PC-9 (cell line): ENCODE measurements at regions not wholly inside any gene's neighbourhood (a gene's known extent, or its start where the extent isn't known, plus 50 kb on each side); places are given as distances from the start of the nearest gene placed in this dataset.

Experiments
- BruUV-seq: library from RNA; stranded (reverse); fragments of 400-500 nt; replicated peaks from 2 replicates; lab custom pipeline; 2021; lab: Mats Ljungman, UMichigan
- CTCF ChIA-PET: fragments of 300-600 bp; sonication (Branson Sonifier 250); formaldehyde crosslinking; loops from one replicate; lab custom pipeline; 2022; ENCODE audit warnings: antibody characterized with exemption; lab: Charles Lee
- POLR2A ChIA-PET: fragments of 300-600 bp; sonication (Branson Sonifier 250); formaldehyde crosslinking; loops from one replicate; lab custom pipeline; 2022; ENCODE audit warnings: antibody characterized with exemption; ENCODE audit not compliant: unreplicated experiment; lab: Charles Lee
- DNase-seq, 2 experiments: peaks; one replicate each; pipeline versions ENCODE4 v3.0.0 to v3.0.0-alpha.2; 2015 to 2022; ENCODE audit warnings: mixed read lengths in 1 of 2
- H2AFZ ChIP-seq: fragments of 200-600 bp; sonication (generic); 2 replicates; pipeline ENCODE4 v1.8.1; 2017; ENCODE audit warnings: antibody characterized with exemption
- H3F3A ChIP-seq: fragments of 200-600 bp; sonication (generic); 2 replicates; pipeline ENCODE4 v1.8.1; 2017; ENCODE audit warnings: antibody characterized with exemption, mild to moderate bottlenecking, low read depth; ENCODE audit not compliant: insufficient read depth
- H3K27ac ChIP-seq: fragments of 200-600 bp; sonication (generic); 2 replicates; pipeline ENCODE4 v1.6.1; 2016; ENCODE audit warnings: mixed run types
- H3K27me3 ChIP-seq: fragments of 200-600 bp; sonication (generic); 2 replicates; pipeline ENCODE4 v1.6.1; 2016; ENCODE audit warnings: low read depth, mixed run types; ENCODE audit not compliant: insufficient read depth
- H3K36me3 ChIP-seq: fragments of 200-600 bp; sonication (generic); 2 replicates; pipeline ENCODE4 v1.6.1; 2016; ENCODE audit warnings: low read depth, mixed run types
- H3K4me1 ChIP-seq: fragments of 200-600 bp; sonication (generic); replicated peaks from 2 replicates; pipeline ENCODE4 v1.6.1; 2016; ENCODE audit warnings: mixed run types; ENCODE audit not compliant: insufficient read depth
- H3K4me2 ChIP-seq: fragments of 200-600 bp; sonication (generic); 2 replicates; pipeline ENCODE4 v1.6.1; 2017; ENCODE audit warnings: mixed run types
- H3K4me3 ChIP-seq: fragments of 200-600 bp; sonication (generic); 2 replicates; pipeline ENCODE4 v1.6.1; 2016; ENCODE audit warnings: mixed run types
- H3K79me2 ChIP-seq: fragments of 200-600 bp; sonication (generic); 2 replicates; pipeline ENCODE4 v1.6.1; 2017; ENCODE audit warnings: low read depth, mixed run types
- H3K9me2 ChIP-seq: fragments of 200-600 bp; sonication (generic); 2 replicates; pipeline ENCODE4 v1.8.1; 2017; ENCODE audit warnings: mild to moderate bottlenecking; ENCODE audit not compliant: insufficient read depth
- H3K9me3 ChIP-seq: fragments of 200-600 bp; sonication (generic); 2 replicates; pipeline ENCODE4 v1.8.1; 2016; ENCODE audit warnings: low read depth; ENCODE audit not compliant: insufficient read depth
- H4K20me1 ChIP-seq: fragments of 200-600 bp; sonication (generic); 2 replicates; pipeline ENCODE4 v1.8.1; 2017; ENCODE audit not compliant: insufficient read depth
- EZH2 ChIP-seq: fragments of 200-600 bp; sonication (generic); IDR thresholded peaks from 2 replicates; pipeline ENCODE4 v1.8.0; 2017; ENCODE audit warnings: antibody characterized with exemption, low read depth
- intact Hi-C: fragments of 100-400 bp; cut with micrococcal nuclease; formaldehyde crosslinking; loops from one replicate; pipeline ENCODE4 v1.10.0; 2022; ENCODE audit not compliant: unreplicated experiment
- TF ChIP-seq, protein P1 (sequence below): fragments of 200-600 bp; sonication (generic); conservative IDR thresholded peaks from 2 replicates; pipeline ENCODE4 v1.6.1; 2017; ENCODE audit warnings: mixed run types, antibody characterized with exemption, mild to moderate bottlenecking, moderate library complexity

DNA sequence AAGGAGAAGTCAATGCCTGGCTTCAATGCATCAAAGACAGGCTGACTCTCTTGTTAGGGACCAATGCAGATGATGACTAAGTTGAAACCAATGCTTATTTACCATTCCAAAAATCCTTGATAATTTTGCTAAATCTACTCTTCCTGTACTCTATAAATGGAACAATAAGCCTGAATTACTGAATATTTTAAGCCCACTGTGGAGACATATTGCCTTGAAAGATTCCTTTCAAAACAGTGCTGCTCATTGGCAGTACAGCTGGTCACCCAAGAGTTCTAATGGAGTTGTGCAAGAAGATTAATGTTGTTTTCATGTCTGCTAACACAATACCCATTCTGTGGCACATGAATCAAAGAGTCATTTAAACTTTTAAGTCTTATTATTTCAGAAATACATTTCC is 181.0 kb upstream of the CBLB start:
- POLR2A ChIA-PET = no interaction called here
- TF ChIP-seq, protein P1, sequence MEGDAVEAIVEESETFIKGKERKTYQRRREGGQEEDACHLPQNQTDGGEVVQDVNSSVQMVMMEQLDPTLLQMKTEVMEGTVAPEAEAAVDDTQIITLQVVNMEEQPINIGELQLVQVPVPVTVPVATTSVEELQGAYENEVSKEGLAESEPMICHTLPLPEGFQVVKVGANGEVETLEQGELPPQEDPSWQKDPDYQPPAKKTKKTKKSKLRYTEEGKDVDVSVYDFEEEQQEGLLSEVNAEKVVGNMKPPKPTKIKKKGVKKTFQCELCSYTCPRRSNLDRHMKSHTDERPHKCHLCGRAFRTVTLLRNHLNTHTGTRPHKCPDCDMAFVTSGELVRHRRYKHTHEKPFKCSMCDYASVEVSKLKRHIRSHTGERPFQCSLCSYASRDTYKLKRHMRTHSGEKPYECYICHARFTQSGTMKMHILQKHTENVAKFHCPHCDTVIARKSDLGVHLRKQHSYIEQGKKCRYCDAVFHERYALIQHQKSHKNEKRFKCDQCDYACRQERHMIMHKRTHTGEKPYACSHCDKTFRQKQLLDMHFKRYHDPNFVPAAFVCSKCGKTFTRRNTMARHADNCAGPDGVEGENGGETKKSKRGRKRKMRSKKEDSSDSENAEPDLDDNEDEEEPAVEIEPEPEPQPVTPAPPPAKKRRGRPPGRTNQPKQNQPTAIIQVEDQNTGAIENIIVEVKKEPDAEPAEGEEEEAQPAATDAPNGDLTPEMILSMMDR = no peak
- no peak for TF ChIP-seq EZH2

DNA sequence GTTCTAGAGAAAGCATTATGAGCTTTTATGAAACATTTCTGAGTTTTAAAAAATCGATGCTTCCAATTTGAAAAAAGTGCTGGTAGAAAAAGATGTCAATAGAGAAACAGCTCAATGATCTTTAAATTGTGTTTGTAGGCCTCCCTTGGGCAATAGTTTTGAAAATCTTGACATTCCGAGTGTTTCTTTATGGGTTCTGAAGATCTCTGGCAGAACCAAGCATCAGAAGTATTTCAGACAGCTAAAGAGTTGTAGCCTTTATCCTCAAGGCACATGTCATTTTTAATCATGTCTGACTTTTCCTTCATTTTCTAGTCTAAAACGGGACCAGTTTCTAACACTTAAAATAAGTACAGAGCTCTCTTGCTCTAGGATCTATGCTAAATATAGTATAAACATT is 188.1 kb upstream of the CBLB start:
- TF ChIP-seq, protein P1 = no peak
- no peak for TF ChIP-seq EZH2
- Histone ChIP-seq H3F3A (no peaks in the 10 kb centered on the region), H3K9me2 (no peaks in the 10 kb centered on the region), H3K27ac (no peak overlapping the region), H4K20me1 (no peaks in the 10 kb centered on the region), H3K36me3 (no peaks in the 10 kb centered on the region), H3K4me1 (no peaks in the 10 kb centered on the region), H2AFZ (no peak overlapping the region), H3K4me3 (no peak overlapping the region), H3K79me2 (no peaks in the 10 kb centered on the region), H3K4me2 (no peak overlapping the region), H3K9me3 (no peaks in the 10 kb centered on the region), H3K27me3 (no peaks in the 10 kb centered on the region)
- BruUV-seq = no TSS peak
- intact Hi-C loops = no loop called here
- no peak for DNase-seq
- CTCF ChIA-PET = interaction anchor here (0.6 kb wide), 1 partner anchor 1186 kb away, joined by 4 read pairs; no protein-coding TSS in a partner anchor
- POLR2A ChIA-PET = no interaction called here

More for the DNA sequence above, 181.0 kb upstream of the CBLB start:
- BruUV-seq = no TSS peak
- no peaks in the 10 kb centered on the region for H3F3A ChIP-seq
- H4K20me1 ChIP-seq = no peaks in the 10 kb centered on the region
- H3K27ac ChIP-seq = no peak overlapping the region
- H3K4me2 ChIP-seq = no peak overlapping the region
- no peaks in the 10 kb centered on the region for H3K9me3 ChIP-seq
- H3K4me1 ChIP-seq = no peaks in the 10 kb centered on the region
- no peaks in the 10 kb centered on the region for H3K36me3 ChIP-seq
- no peak for DNase-seq
- H3K9me2 ChIP-seq = no peaks in the 10 kb centered on the region
- CTCF ChIA-PET = no interaction called here
- H3K79me2 ChIP-seq = no peaks in the 10 kb centered on the region
- H2AFZ ChIP-seq = no peak overlapping the region
- intact Hi-C loops = no loop called here
- no peaks in the 10 kb centered on the region for H3K27me3 ChIP-seq
- H3K4me3 ChIP-seq = no peak overlapping the region

DNA sequence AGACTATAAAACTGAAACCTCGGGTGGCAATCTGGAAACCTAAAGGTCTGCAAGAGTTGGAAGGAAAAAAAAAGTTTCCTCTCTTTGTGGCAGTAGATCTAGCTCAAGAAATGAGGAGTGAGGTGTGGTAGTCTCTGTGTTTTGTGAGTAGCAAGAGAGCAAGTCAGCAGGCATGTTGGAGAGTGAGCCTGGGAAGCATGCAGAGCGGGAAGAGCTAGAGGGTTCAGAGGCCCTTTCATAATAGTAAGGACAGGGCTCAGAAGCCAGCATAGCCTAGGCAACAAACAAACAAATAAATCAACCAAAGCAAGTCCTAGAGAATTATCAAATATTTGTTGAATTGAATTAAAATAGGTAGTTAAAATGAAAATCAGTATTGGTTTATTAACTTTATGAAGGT is 189.7 kb upstream of the CBLB start:
- no peaks in the 10 kb centered on the region for H3K27me3 ChIP-seq
- no peak for DNase-seq
- no peaks in the 10 kb centered on the region for H4K20me1 ChIP-seq
- no peak overlapping the region for H2AFZ ChIP-seq
- H3K79me2 ChIP-seq = no peaks in the 10 kb centered on the region
- no peak overlapping the region for H3K4me3 ChIP-seq
- H3K9me2 ChIP-seq = no peaks in the 10 kb centered on the region
- no peak overlapping the region for H3K27ac ChIP-seq
- ChIA-PET POLR2A (interaction anchor here (0.5 kb wide), 1 partner anchor 411 kb away, joined by 3 read pairs; no protein-coding TSS in a partner anchor), CTCF (no interaction called here)
- no TSS peak for BruUV-seq
- TF ChIP-seq, protein P1 = no peak
- TF ChIP-seq EZH2 = no peak
- intact Hi-C loops = no loop called here
- H3K4me2 ChIP-seq = no peak overlapping the region
- no peaks in the 10 kb centered on the region for H3K36me3 ChIP-seq
- H3K9me3 ChIP-seq = no peaks in the 10 kb centered on the region
- no peaks in the 10 kb centered on the region for H3K4me1 ChIP-seq
- H3F3A ChIP-seq = no peaks in the 10 kb centered on the region
